RWPE1 (cell line): ENCODE measurements at regions not wholly inside any gene's neighbourhood (a gene's known extent, or its start where the extent isn't known, plus 50 kb on each side); places are given as distances from the start of the nearest gene placed in this dataset.
"Not testable (repeated sequence)": the region's sequence is repeated elsewhere in the genome, so short reads cannot be mapped to it uniquely, and the experiment has no call there.

Source experiments
- CTCF ChIA-PET: fragments of 350-600 bp; sonication (Branson Sonifier 250); formaldehyde crosslinking; extraction: SDS; loops from one replicate; lab custom pipeline; 2021; lab: Yijun Ruan, JAX
- POLR2A ChIA-PET: fragments of 400-600 bp; formaldehyde crosslinking; extraction: SDS; loops from one replicate; lab custom pipeline; 2020; ENCODE audit warnings: antibody characterized with exemption; ENCODE audit not compliant: low non-redundant PET; lab: Yijun Ruan, JAX
- DNase-seq: peaks from one replicate; pipeline ENCODE4 v3.0.0; 2012; ENCODE audit warnings: low spot score
- H3K27ac ChIP-seq: fragments of 450-650 bp; 2 replicates; pipeline ENCODE4 v1.5.1; 2017
- CTCF ChIP-seq: fragments of 450-650 bp; conservative IDR thresholded peaks from 2 replicates; pipeline ENCODE4 v1.5.1; 2017; ENCODE audit warnings: low read depth, mild to moderate bottlenecking

GRCh38 chr12:29899212-29899931 is 115.6 kb upstream of the TMTC1 start:
- DNase-seq, result no peak
- no peak for TF ChIP-seq CTCF
- H3K27ac ChIP-seq, result no peak overlapping the region
- CTCF ChIA-PET, result no interaction called here
- POLR2A ChIA-PET, result no interaction called here

GRCh38 chr12:29895966-29896365 is 112.2 kb upstream of the TMTC1 start:
- POLR2A ChIA-PET, result no interaction called here
- TF ChIP-seq CTCF, result no peak
- DNase-seq, result no peak
- CTCF ChIA-PET, result no interaction called here
- no peak overlapping the region for H3K27ac ChIP-seq

GRCh38 chr12:29893002-29893401 is 109.3 kb upstream of the TMTC1 start:
- CTCF ChIA-PET, result no interaction called here
- POLR2A ChIA-PET, result no interaction called here
- no peak overlapping the region for H3K27ac ChIP-seq
- no peak for TF ChIP-seq CTCF
- DNase-seq, result no peak

GRCh38 chr12:29891792-29892191 is 108.0 kb upstream of the TMTC1 start:
- POLR2A ChIA-PET, result no interaction called here
- no peak for TF ChIP-seq CTCF
- DNase-seq, result no peak
- no peak overlapping the region for H3K27ac ChIP-seq
- CTCF ChIA-PET, result no interaction called here

GRCh38 chr12:29889737-29890136 is 106.0 kb upstream of the TMTC1 start:
- H3K27ac ChIP-seq, result no peak overlapping the region
- TF ChIP-seq CTCF, result no peak; the same call in 1 of the 2 replicates
- ChIA-PET CTCF (no interaction called here), POLR2A (no interaction called here)
- DNase-seq, result no peak

- ChIA-PET CTCF (interaction anchor here (0.6 kb wide), 1 partner anchor 1860 kb away, joined by 3 read pairs; no protein-coding TSS in a partner anchor), POLR2A (interaction anchor here (0.6 kb wide), 1 partner anchor 713 kb away, joined by 7 read pairs; no protein-coding TSS in a partner anchor)
- no peak for TF ChIP-seq CTCF
- H3K27ac ChIP-seq, result no peak overlapping the region
- no peak for DNase-seq
Observed at GRCh38 chr12:29888777-29889176, 105.0 kb upstream of the TMTC1 start.

- DNase-seq, POLR2A ChIA-PET, CTCF ChIA-PET, H3K27ac ChIP-seq: not testable (repeated sequence)
Observed at GRCh38 chr12:29884957-29885356, 101.2 kb upstream of the TMTC1 start.
